Fibroblast of lung (primary cell): ENCODE measurements at regions not wholly inside any gene's neighbourhood (a gene's known extent, or its start where the extent isn't known, plus 50 kb on each side); places are given as distances from the start of the nearest gene placed in this dataset.
A peak's percentile ranks its signal among the peaks of the same experiment; 100 is the strongest.

ENCODE experiments used
- DNase-seq, 2 donors: peaks; one replicate each; pipeline versions ENCODE4 v3.0.0 to v3.0.0-alpha.2; 2010; ENCODE audit warnings: low read depth in 2 of 2
- H2AFZ ChIP-seq: 2 replicates; pipeline ENCODE4 v1.5.1; 2012; ENCODE audit warnings: low read length, control low read depth, inconsistent platforms
- H3K27ac ChIP-seq: 2 replicates; pipeline ENCODE4 v1.5.1; 2011; ENCODE audit warnings: low read length, control low read depth; ENCODE audit not compliant: insufficient read depth
- H3K27me3 ChIP-seq: 2 replicates; pipeline ENCODE4 v1.5.1; 2011; ENCODE audit warnings: mild to moderate bottlenecking, low read length; ENCODE audit not compliant: control insufficient read depth, insufficient read depth
- H3K36me3 ChIP-seq: 2 replicates; pipeline ENCODE4 v1.5.1; 2011; ENCODE audit warnings: low read length; ENCODE audit not compliant: control insufficient read depth, insufficient read depth
- H3K4me1 ChIP-seq: 2 replicates; pipeline ENCODE4 v1.5.1; 2011; ENCODE audit warnings: low read length; ENCODE audit not compliant: control insufficient read depth, insufficient read depth; ENCODE audit errors: extremely low read depth
- H3K4me2 ChIP-seq: 2 replicates; pipeline ENCODE4 v1.5.1; 2011; ENCODE audit warnings: low read length, control low read depth; ENCODE audit not compliant: insufficient read depth; ENCODE audit errors: extremely low read depth
- H3K4me3 ChIP-seq, 4 experiments: fragments of 200-600 bp in 1 of 4; sonication (generic) in 1 of 4; replicated peaks in 1 of 4; 2 replicates each; pipeline ENCODE4 v1.5.1; 2011 to 2016; ENCODE audit warnings: low read length in 4 of 4, low read depth in 3 of 4, mild to moderate bottlenecking in 3 of 4, control low read depth in 2 of 4, inconsistent platforms in 1 of 4, mixed read lengths in 1 of 4; ENCODE audit not compliant: insufficient read depth in 1 of 4; ENCODE audit errors: control extremely low read depth in 1 of 4
- H3K79me2 ChIP-seq: 2 replicates; pipeline ENCODE4 v1.5.1; 2012; ENCODE audit warnings: mild to moderate bottlenecking, low read length, inconsistent platforms; ENCODE audit not compliant: control insufficient read depth, insufficient read depth
- H3K9ac ChIP-seq: 2 replicates; pipeline ENCODE4 v1.5.1; 2011; ENCODE audit warnings: mild to moderate bottlenecking, low read length, control low read depth; ENCODE audit not compliant: insufficient read depth
- H3K9me3 ChIP-seq: 2 replicates; pipeline ENCODE4 v1.5.1; 2012; ENCODE audit warnings: low read depth, low read length; ENCODE audit not compliant: control insufficient read depth, insufficient read depth
- H4K20me1 ChIP-seq: 2 replicates; pipeline ENCODE4 v1.5.1; 2011; ENCODE audit warnings: low read length; ENCODE audit not compliant: control insufficient read depth, insufficient read depth; ENCODE audit errors: extremely low read depth
- CTCF ChIP-seq, 2 donors: IDR thresholded peaks in 1 of 2; conservative IDR thresholded peaks in 1 of 2; 1 replicate in 1 of 2; 2 replicates in 1 of 2; pipeline ENCODE4 v1.5.1; 2011 to 2012; ENCODE audit warnings: low read length in 2 of 2, control low read depth in 1 of 2, inconsistent platforms in 1 of 2, low read depth in 1 of 2, mild to moderate bottlenecking in 1 of 2
- EZH2 ChIP-seq: IDR thresholded peaks from 2 replicates; pipeline ENCODE4 v1.5.1; 2012; ENCODE audit warnings: low read length, control low read depth, mild to moderate bottlenecking; ENCODE audit errors: missing control alignments

GRCh38 chr9:24286761-24287160, 258.9 kb downstream of the IZUMO3 start:
- Histone ChIP-seq H3K79me2 (no peaks in the 10 kb centered on the region), H3K27ac (no peak overlapping the region), H3K36me3 (no peaks in the 10 kb centered on the region), H2AFZ (no peak overlapping the region), H3K4me1 (no peaks in the 10 kb centered on the region), H4K20me1 (no peaks in the 10 kb centered on the region), H3K9ac (no peak overlapping the region), H3K27me3 (no peaks in the 10 kb centered on the region), H3K9me3 (no peaks in the 10 kb centered on the region), H3K4me2 (no peak overlapping the region), H3K4me3 (no peak overlapping the region)
- no peak for DNase-seq
- TF ChIP-seq CTCF (conservative IDR thresholded peaks at IDR 0.05 in 1 of 2, IDR thresholded peaks at IDR 0.05 in 1 of 2; ENCODE audit: low read depth in 1 of 2, low read length in 2 of 2) (no peak), EZH2 (no peak)

- Histone ChIP-seq H3K36me3 (no peaks in the 10 kb centered on the region), H3K9ac (no peak overlapping the region), H3K27ac (no peak overlapping the region), H3K9me3 (no peaks in the 10 kb centered on the region), H3K4me2 (no peak overlapping the region), H2AFZ (no peak overlapping the region), H3K4me1 (no peaks in the 10 kb centered on the region), H3K79me2 (no peaks in the 10 kb centered on the region), H3K4me3 (no peak overlapping the region), H4K20me1 (no peaks in the 10 kb centered on the region), H3K27me3 (no peaks in the 10 kb centered on the region)
- no peak for DNase-seq
- no peak for TF ChIP-seq EZH2
- no peak for TF ChIP-seq CTCF (conservative IDR thresholded peaks at IDR 0.05 in 1 of 2, IDR thresholded peaks at IDR 0.05 in 1 of 2; ENCODE audit: low read depth in 1 of 2, low read length in 2 of 2)
Observed at GRCh38 chr9:24258626-24259025, 287.1 kb downstream of the IZUMO3 start.

GRCh38 chr9:24257726-24258125, 288.0 kb downstream of the IZUMO3 start:
- no peaks in the 10 kb centered on the region for H3K27me3 ChIP-seq
- no peaks in the 10 kb centered on the region for H3K36me3 ChIP-seq
- TF ChIP-seq EZH2 (no peak), CTCF (conservative IDR thresholded peaks at IDR 0.05 in 1 of 2, IDR thresholded peaks at IDR 0.05 in 1 of 2; ENCODE audit: low read depth in 1 of 2, low read length in 2 of 2) (no peak)
- H3K9ac ChIP-seq, result no peak overlapping the region
- no peak overlapping the region for H3K4me3 ChIP-seq
- DNase-seq, result peak in 1 of 2 donors; percentile 69
- H3K4me2 ChIP-seq, result no peak overlapping the region
- no peaks in the 10 kb centered on the region for H4K20me1 ChIP-seq
- no peaks in the 10 kb centered on the region for H3K9me3 ChIP-seq
- no peak overlapping the region for H2AFZ ChIP-seq
- no peak overlapping the region for H3K27ac ChIP-seq
- no peaks in the 10 kb centered on the region for H3K79me2 ChIP-seq
- H3K4me1 ChIP-seq, result no peaks in the 10 kb centered on the region
